ENCODE measurements at regions not wholly inside any gene's neighbourhood (a gene's known extent, or its start where the extent isn't known, plus 50 kb on each side); places are given as distances from the start of the nearest gene placed in this dataset.

DNA sequence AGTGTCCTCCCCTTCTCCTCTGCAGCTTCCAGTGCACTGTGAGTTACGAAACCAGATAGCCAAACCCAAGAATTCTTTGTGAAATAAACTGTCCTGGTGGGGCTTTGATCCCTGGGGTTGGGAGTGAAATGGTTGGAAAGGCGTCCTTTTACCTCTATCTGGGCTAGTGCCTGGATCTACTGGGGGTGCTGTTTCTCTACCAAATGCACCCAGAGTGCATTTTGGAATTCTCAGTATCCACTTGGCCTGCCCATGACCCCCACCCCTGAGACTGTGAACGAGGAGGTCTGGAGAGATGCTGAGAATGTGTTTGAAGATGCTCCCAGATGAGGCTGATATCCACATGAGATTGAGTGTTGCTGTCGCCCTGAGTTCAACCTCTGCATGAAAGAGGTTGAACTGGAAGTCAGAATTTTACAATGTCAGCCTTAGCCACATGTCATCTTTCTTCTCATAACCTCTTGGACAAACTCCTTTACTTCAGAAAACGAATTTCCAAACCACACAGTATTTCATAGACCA, 87.1 kb upstream of the CLMN start:
- TF ChIP-seq CTCF (IDR thresholded peaks at IDR 0.05; ENCODE audit: extremely low read depth in 1 of 2, insufficient read depth in 1 of 2, low read depth in 1 of 2, low read length in 2 of 2) (no peak), EZH2 (IDR thresholded peaks at IDR 0.05; ENCODE audit: borderline replicate concordance, low read depth, low read length, severe bottlenecking) (no peak), POLR2AphosphoS5 (IDR thresholded peaks at IDR 0.05; ENCODE audit: insufficient read depth, low read depth, low read length) (no peak), MAX (IDR thresholded peaks at IDR 0.05; ENCODE audit: insufficient read depth, insufficient read length) (no peak), POLR2A (IDR thresholded peaks at IDR 0.05; ENCODE audit: low read depth, low read length) (no peak), MYC (IDR thresholded peaks at IDR 0.05; ENCODE audit: low read depth, low read length) (no peak), GATA2 (IDR thresholded peaks at IDR 0.05; ENCODE audit: insufficient read depth, insufficient read length, low read depth, low read length) (no peak)

Data from endothelial cell of umbilical vein (primary cell).